CD4-positive, alpha-beta T cell (primary cell): ENCODE measurements at regions not wholly inside any gene's neighbourhood (a gene's known extent, or its start where the extent isn't known, plus 50 kb on each side); places are given as distances from the start of the nearest gene placed in this dataset.

Source experiments
- ATAC-seq: fragments of 200-7000 bp; cut with Tn5 transposase; one replicate; pipeline ENCODE4 v1.10.0; 2022; ENCODE audit warnings: mild to moderate bottlenecking; ENCODE audit not compliant: poor library complexity
- CTCF ChIA-PET: fragments of 350-600 bp; sonication (Branson Sonifier 250); formaldehyde crosslinking; loops from one replicate; lab custom pipeline; 2021; ENCODE audit warnings: antibody characterized with exemption, inconsistent platforms; lab: Charles Lee
- POLR2A ChIA-PET: fragments of 350-600 bp; sonication (Branson Sonifier 250); formaldehyde crosslinking; loops from one replicate; lab custom pipeline; 2021; ENCODE audit warnings: antibody characterized with exemption, inconsistent platforms; lab: Charles Lee
- DNase-seq, 14 experiments: peaks; one replicate each; pipeline ENCODE4 v3.0.0-alpha.2; 2013 to 2020; ENCODE audit warnings: mixed read lengths in 2 of 14
- H3K27ac ChIP-seq, 2 donors: one replicate each; pipeline versions ENCODE4 v1.5.1 to v1.7.0; 2013; ENCODE audit warnings: low read length in 2 of 2, low read depth in 1 of 2, mild to moderate bottlenecking in 1 of 2
- H3K27me3 ChIP-seq, 2 experiments: 1 replicate in 1 of 2; 2 replicates in 1 of 2; pipeline versions ENCODE4 v1.6.1 to v1.7.0; 2013; ENCODE audit warnings: low read length in 2 of 2, control low read depth in 1 of 2, mild to moderate bottlenecking in 1 of 2, moderate library complexity in 1 of 2; ENCODE audit not compliant: insufficient read depth in 2 of 2, control insufficient read depth in 1 of 2
- H3K36me3 ChIP-seq: one replicate; pipeline ENCODE4 v1.6.1; 2013; ENCODE audit warnings: low read length, control low read depth; ENCODE audit not compliant: insufficient read depth
- H3K4me1 ChIP-seq: one replicate; pipeline ENCODE4 v1.6.1; 2013; ENCODE audit warnings: low read length, control low read depth; ENCODE audit not compliant: insufficient read depth
- H3K4me3 ChIP-seq: one replicate; pipeline ENCODE4 v1.5.1; 2013; ENCODE audit warnings: mild to moderate bottlenecking, low read length, moderate library complexity
- H3K9me3 ChIP-seq, 2 experiments: 1 replicate in 1 of 2; 2 replicates in 1 of 2; pipeline versions ENCODE4 v1.6.1 to v1.7.0; 2013; ENCODE audit warnings: low read length in 2 of 2, mild to moderate bottlenecking in 2 of 2, control low read depth in 1 of 2, moderate library complexity in 1 of 2; ENCODE audit not compliant: control insufficient read depth in 1 of 2, insufficient read depth in 1 of 2
- H3K27ac Mint-ChIP-seq: one replicate; pipeline ENCODE4 v1.8.0; 2020; ENCODE audit warnings: mixed read lengths
- H3K27me3 Mint-ChIP-seq: one replicate; pipeline ENCODE4 v1.8.0; 2021; ENCODE audit warnings: mixed read lengths
- H3K36me3 Mint-ChIP-seq: one replicate; pipeline ENCODE4 v1.8.0; 2021; ENCODE audit warnings: low read depth, mixed read lengths
- H3K4me1 Mint-ChIP-seq: one replicate; pipeline ENCODE4 v1.8.0; 2021; ENCODE audit warnings: low read depth, mixed read lengths
- H3K4me3 Mint-ChIP-seq: one replicate; pipeline ENCODE4 v1.8.0; 2020; ENCODE audit warnings: mild to moderate bottlenecking, mixed read lengths
- H3K9me3 Mint-ChIP-seq: one replicate; pipeline ENCODE4 v1.8.0; 2020; ENCODE audit warnings: mixed read lengths
- CTCF ChIP-seq: fragments of 200-600 bp; IDR thresholded peaks from one replicate; pipeline ENCODE4 v1.8.0; 2022; ENCODE audit warnings: antibody characterized with exemption, mild to moderate bottlenecking
- intact Hi-C, 2 experiments: fragments of 100-400 bp; cut with DNase I in 1 of 2; cut with micrococcal nuclease in 1 of 2; formaldehyde crosslinking; loops; one replicate each; pipeline versions ENCODE4 v1.15.1 to v1.9.0; 2023 to 2025; cut with DNase I, micrococcal nuclease

- H3K4me1 ChIP-seq = no peaks in the 10 kb centered on the region
- ATAC-seq (no peak), DNase-seq (no peak)
- no peak overlapping the region for H3K4me3 ChIP-seq
- Mint-ChIP-seq H3K9me3 (no peaks in the 10 kb centered on the region), H3K4me1 (no peaks in the 10 kb centered on the region), H3K36me3 (no peaks in the 10 kb centered on the region), H3K27me3 (no peaks in the 10 kb centered on the region), H3K27ac (no peak overlapping the region), H3K4me3 (no peak overlapping the region)
- H3K27me3 ChIP-seq = no peaks in the 10 kb centered on the region
- no peaks in the 10 kb centered on the region for H3K36me3 ChIP-seq
- H3K9me3 ChIP-seq = no peaks in the 10 kb centered on the region
- ChIA-PET POLR2A (no interaction called here), CTCF (no interaction called here)
- H3K27ac ChIP-seq = no peak overlapping the region
- intact Hi-C loops = no loop called here
- TF ChIP-seq CTCF = no peak
Observed at GRCh38 chr4:10821826-10822225, 137.3 kb upstream of the CLNK start.

- POLR2A ChIA-PET = no interaction called here
Observed at GRCh38 chr4:10816571-10816970, 132.0 kb upstream of the CLNK start.

GRCh38 chr4:10811991-10812390 is 127.4 kb upstream of the CLNK start:
- DNase-seq (no peak), ATAC-seq (no peak)
- peaks cover 0 to 3% of the 10 kb centered on the region in 2 experiments for H3K9me3 ChIP-seq
- ChIA-PET CTCF (no interaction called here), POLR2A (no interaction called here)
- H3K4me3 ChIP-seq = no peak overlapping the region
- no peaks in the 10 kb centered on the region for H3K27me3 ChIP-seq
- Mint-ChIP-seq H3K36me3 (no peaks in the 10 kb centered on the region), H3K27ac (no peak overlapping the region), H3K4me1 (no peaks in the 10 kb centered on the region), H3K9me3 (no peaks in the 10 kb centered on the region), H3K4me3 (no peak overlapping the region), H3K27me3 (no peaks in the 10 kb centered on the region)
- no peaks in the 10 kb centered on the region for H3K4me1 ChIP-seq
- intact Hi-C loops = no loop called here
- H3K36me3 ChIP-seq = no peaks in the 10 kb centered on the region
- no peak overlapping the region for H3K27ac ChIP-seq
- no peak for TF ChIP-seq CTCF

More at GRCh38 chr4:10816571-10816970, 132.0 kb upstream of the CLNK start:
- Mint-ChIP-seq H3K27ac (no peak overlapping the region), H3K27me3 (no peaks in the 10 kb centered on the region), H3K4me1 (no peaks in the 10 kb centered on the region), H3K9me3 (no peaks in the 10 kb centered on the region), H3K36me3 (no peaks in the 10 kb centered on the region), H3K4me3 (no peak overlapping the region)
- CTCF ChIA-PET = no interaction called here
- no peak overlapping the region for H3K27ac ChIP-seq
- no peaks in the 10 kb centered on the region for H3K27me3 ChIP-seq
- H3K4me1 ChIP-seq = no peaks in the 10 kb centered on the region
- H3K9me3 ChIP-seq = no peaks in the 10 kb centered on the region
- intact Hi-C loops = no loop called here
- H3K36me3 ChIP-seq = no peaks in the 10 kb centered on the region
- H3K4me3 ChIP-seq = no peak overlapping the region
- DNase-seq = no peak
- no peak for TF ChIP-seq CTCF
- ATAC-seq = no peak
